Endothelial cell of umbilical vein (primary cell): ENCODE measurements at regions not wholly inside any gene's neighbourhood (a gene's known extent, or its start where the extent isn't known, plus 50 kb on each side); places are given as distances from the start of the nearest gene placed in this dataset.

Source experiments
- BruUV-seq: library from RNA; stranded (reverse); fragments of 400-500 nt; replicated peaks from 2 replicates; lab custom pipeline; 2021; lab: Mats Ljungman, UMichigan
- CTCF ChIA-PET: fragments of 300-600, 350-600 bp; sonication (Branson Sonifier 250); formaldehyde crosslinking; loops from one replicate; lab custom pipeline; 2021; ENCODE audit warnings: antibody characterized with exemption, inconsistent platforms; lab: Charles Lee
- POLR2A ChIA-PET: fragments of 300-600, 350-600 bp; sonication (Branson Sonifier 250); formaldehyde crosslinking; loops from one replicate; lab custom pipeline; 2021; ENCODE audit warnings: antibody characterized with exemption, inconsistent platforms; lab: Charles Lee
- DNase-seq: peaks from one replicate; pipeline ENCODE4 v3.0.0-alpha.2; 2011; ENCODE audit warnings: low read depth, low spot score
- FAIRE-seq: peaks from 2 replicates; lab custom pipeline; 2011; peaks lifted over from hg19 to GRCh38; lab: Jason Lieb, UNC
- H2AFZ ChIP-seq: 2 replicates; pipeline ENCODE4 v1.6.0; 2012; ENCODE audit warnings: low read depth, low read length, control low read depth, inconsistent platforms
- H3K27ac ChIP-seq: 2 replicates; pipeline ENCODE4 v1.5.1; 2011; ENCODE audit warnings: low read depth, mild to moderate bottlenecking, control low read depth, low read length, moderate library complexity; ENCODE audit not compliant: insufficient read depth
- H3K27me3 ChIP-seq, 2 experiments: 2 replicates each; pipeline versions ENCODE4 v1.6.0 to v1.6.1; 2011; ENCODE audit warnings: low read length in 2 of 2, mixed read lengths in 1 of 2; ENCODE audit not compliant: control insufficient read depth in 2 of 2, insufficient read depth in 2 of 2
- H3K36me3 ChIP-seq, 2 experiments: 2 replicates in 1 of 2; 3 replicates in 1 of 2; pipeline ENCODE4 v1.5.1; 2011; ENCODE audit warnings: low read length in 2 of 2, mild to moderate bottlenecking in 1 of 2, moderate library complexity in 1 of 2; ENCODE audit not compliant: control insufficient read depth in 2 of 2, insufficient read depth in 2 of 2; ENCODE audit errors: extremely low read depth in 1 of 2
- H3K4me1 ChIP-seq: 3 replicates; pipeline ENCODE4 v1.5.1; 2011; ENCODE audit warnings: mild to moderate bottlenecking, low read length; ENCODE audit not compliant: control insufficient read depth, insufficient read depth; ENCODE audit errors: extremely low read depth
- H3K4me2 ChIP-seq: 2 replicates; pipeline ENCODE4 v1.6.1; 2011; ENCODE audit warnings: low read length, control low read depth, mixed read lengths; ENCODE audit not compliant: insufficient read depth
- H3K4me3 ChIP-seq, 3 experiments: fragments of 200-600 bp in 1 of 3; sonication (generic), shearing (Covaris generic) in 1 of 3; replicated peaks in 1 of 3; 2 replicates each; pipeline ENCODE4 v1.5.1; 2011 to 2016; ENCODE audit warnings: control low read depth in 3 of 3, low read length in 3 of 3, mild to moderate bottlenecking in 2 of 3, inconsistent platforms in 1 of 3, low read depth in 1 of 3, moderate library complexity in 1 of 3; ENCODE audit not compliant: insufficient read depth in 1 of 3
- H3K79me2 ChIP-seq: 2 replicates; pipeline ENCODE4 v1.6.0; 2012; ENCODE audit warnings: low read length, inconsistent platforms; ENCODE audit not compliant: control insufficient read depth, insufficient read depth
- H3K9ac ChIP-seq: replicated peaks from 2 replicates; pipeline ENCODE3; 2011; ENCODE audit warnings: low read length, control low read depth; ENCODE audit not compliant: insufficient read depth; ENCODE audit errors: extremely low read depth
- H3K9me1 ChIP-seq: replicated peaks from 3 replicates; pipeline ENCODE4 v1.6.0; 2011; ENCODE audit warnings: mild to moderate bottlenecking, low read length; ENCODE audit not compliant: control insufficient read depth, insufficient read depth; ENCODE audit errors: extremely low read depth
- H3K9me3 ChIP-seq: replicated peaks from 2 replicates; pipeline ENCODE4 v1.5.1; 2012; ENCODE audit warnings: low read length, inconsistent platforms; ENCODE audit not compliant: control insufficient read depth, insufficient read depth
- H4K20me1 ChIP-seq: replicated peaks from 2 replicates; pipeline ENCODE3; 2011; ENCODE audit warnings: mild to moderate bottlenecking, low read length; ENCODE audit not compliant: control insufficient read depth, insufficient read depth; ENCODE audit errors: extremely low read depth
- CTCF ChIP-seq, 2 donors: IDR thresholded peaks; 1 replicate in 1 of 2; 2 replicates in 1 of 2; pipeline ENCODE4 v1.5.1; 2011; ENCODE audit warnings: low read length in 2 of 2, mild to moderate bottlenecking in 2 of 2, moderate library complexity in 2 of 2, control low read depth in 1 of 2, inconsistent platforms in 1 of 2, low read depth in 1 of 2; ENCODE audit not compliant: insufficient read depth in 1 of 2; ENCODE audit errors: extremely low read depth in 1 of 2
- EZH2 ChIP-seq: IDR thresholded peaks from 2 replicates; pipeline ENCODE4 v1.6.1; 2012; ENCODE audit warnings: borderline replicate concordance, low read depth, mild to moderate bottlenecking, moderate library complexity, low read length, inconsistent platforms; ENCODE audit not compliant: severe bottlenecking
- FOS ChIP-seq: IDR thresholded peaks from 2 replicates; pipeline ENCODE4 v1.6.1; 2011; ENCODE audit warnings: mild to moderate bottlenecking, low read length, moderate library complexity, borderline replicate concordance; ENCODE audit not compliant: insufficient read depth
- GATA2 ChIP-seq: IDR thresholded peaks from 2 replicates; pipeline ENCODE4 v1.7.0; 2011; ENCODE audit warnings: low read depth, mild to moderate bottlenecking, moderate library complexity, mixed read lengths, low read length; ENCODE audit not compliant: insufficient read length, insufficient read depth
- JUN ChIP-seq: IDR thresholded peaks from 2 replicates; pipeline ENCODE4 v1.6.1; 2011; ENCODE audit warnings: borderline replicate concordance, low read depth; ENCODE audit not compliant: insufficient read length, insufficient read depth
- MAX ChIP-seq: IDR thresholded peaks from 2 replicates; pipeline ENCODE4 v1.6.1; 2011; ENCODE audit not compliant: insufficient read depth, insufficient read length
- MYC ChIP-seq: IDR thresholded peaks from one replicate; pipeline ENCODE4 v1.6.1; 2011; ENCODE audit warnings: mild to moderate bottlenecking, low read depth, low read length
- POLR2A ChIP-seq: IDR thresholded peaks from 2 replicates; pipeline ENCODE4 v1.6.1; 2012; ENCODE audit warnings: low read depth, mild to moderate bottlenecking, control low read depth, low read length
- POLR2AphosphoS5 ChIP-seq: IDR thresholded peaks from 2 replicates; pipeline ENCODE4 v1.6.1; 2012; ENCODE audit warnings: low read depth, mild to moderate bottlenecking, control low read depth, low read length, moderate library complexity; ENCODE audit not compliant: insufficient read depth
- dilution Hi-C: fragments of 300-500 bp; cut with MboI; formaldehyde crosslinking; loops from one replicate; pipeline ENCODE4 v1.15.0; 2019; ENCODE audit warnings: low sequenced_read_pairs; ENCODE audit not compliant: extremely low pct_ligation_motif_present
- intact Hi-C: fragments of 100-400 bp; cut with micrococcal nuclease; formaldehyde crosslinking; loops from one replicate; pipeline ENCODE4 v1.10.0; 2022

- FAIRE-seq = no peak
- Histone ChIP-seq H3K4me1 (no peaks in the 10 kb centered on the region), H3K4me3 (no peak overlapping the region), H3K9me3 (no peaks in the 10 kb centered on the region), H2AFZ (no peak overlapping the region), H3K79me2 (no peaks in the 10 kb centered on the region), H3K27me3 (no peaks in the 10 kb centered on the region), H3K9ac (no peak overlapping the region), H4K20me1 (no peaks in the 10 kb centered on the region), H3K9me1 (no peaks in the 10 kb centered on the region), H3K27ac (no peak overlapping the region), H3K4me2 (no peak overlapping the region), H3K36me3 (no peaks in the 10 kb centered on the region)
- CTCF ChIA-PET = no interaction called here
- BruUV-seq = no TSS peak
- POLR2A ChIA-PET = no interaction called here
- dilution Hi-C loops (no loop called here), intact Hi-C loops (no loop called here)
- TF ChIP-seq MAX (no peak), EZH2 (no peak), JUN (no peak), FOS (no peak), MYC (no peak), POLR2A (no peak), CTCF (IDR thresholded peaks at IDR 0.05; ENCODE audit: extremely low read depth in 1 of 2, insufficient read depth in 1 of 2, low read depth in 1 of 2, low read length in 2 of 2) (no peak), POLR2AphosphoS5 (no peak), GATA2 (no peak)
- DNase-seq = no peak
Measured at GRCh38 chr9:82295181-82295580, 306.6 kb downstream of the SPATA31D1 start.
